Kidney (tissue), 13 donors: ENCODE measurements at regions not wholly inside any gene's neighbourhood (a gene's known extent, or its start where the extent isn't known, plus 50 kb on each side); places are given as distances from the start of the nearest gene placed in this dataset.

Experiments
- DNase-seq, 5 donors: peaks; one replicate each; pipeline ENCODE4 v3.0.0-alpha.2; 2013 to 2020
- FAIRE-seq: peaks from 2 replicates; lab custom pipeline; 2012; peaks lifted over from hg19 to GRCh38; lab: Jason Lieb, UNC
- H3K27ac ChIP-seq, 2 donors: one replicate each; pipeline ENCODE4 v1.7.0; 2013; ENCODE audit warnings: low read depth in 2 of 2, low read length in 2 of 2, inconsistent platforms in 1 of 2
- H3K27me3 ChIP-seq: one replicate; pipeline ENCODE4 v1.7.1; 2013; ENCODE audit warnings: low read length, inconsistent platforms; ENCODE audit not compliant: control insufficient read depth, insufficient read depth
- H3K36me3 ChIP-seq, 3 donors: one replicate each; pipeline versions ENCODE4 v1.7.0 to v1.7.1; 2013; ENCODE audit warnings: low read length in 3 of 3, control low read depth in 1 of 3, inconsistent platforms in 1 of 3; ENCODE audit not compliant: insufficient read depth in 3 of 3, control insufficient read depth in 2 of 3
- H3K4me1 ChIP-seq, 3 donors: one replicate each; pipeline versions ENCODE4 v1.7.0 to v1.7.1; 2013; ENCODE audit warnings: low read length in 3 of 3, inconsistent platforms in 1 of 3, low read depth in 1 of 3; ENCODE audit not compliant: control insufficient read depth in 2 of 3, insufficient read depth in 2 of 3
- H3K4me3 ChIP-seq, 3 donors: one replicate each; pipeline versions ENCODE4 v1.7.0 to v1.8.1; 2013; ENCODE audit warnings: low read length in 3 of 3, control low read depth in 1 of 3, inconsistent platforms in 1 of 3
- H3K9ac ChIP-seq, 3 donors: one replicate each; pipeline versions ENCODE4 v1.7.0 to v1.7.1; 2013; ENCODE audit warnings: low read length in 3 of 3, control low read depth in 1 of 3, inconsistent platforms in 1 of 3
- H3K9me3 ChIP-seq, 3 donors: one replicate each; pipeline versions ENCODE4 v1.7.0 to v1.7.1; 2013; ENCODE audit warnings: low read length in 3 of 3, control low read depth in 1 of 3, inconsistent platforms in 1 of 3; ENCODE audit not compliant: control insufficient read depth in 2 of 3, insufficient read depth in 1 of 3
- intact Hi-C: fragments of 100-400 bp; cut with DNase I; formaldehyde crosslinking; loops from one replicate; pipeline ENCODE4 v1.11.1; 2022
- TF ChIP-seq, protein P1 (sequence below): IDR thresholded peaks from 3 replicates; pipeline ENCODE4 v1.5.1; 2012; ENCODE audit warnings: mild to moderate bottlenecking, moderate library complexity, borderline replicate concordance; ENCODE audit not compliant: insufficient read depth; ENCODE audit errors: extremely low read depth
- donor health status: control.
- donor health status: control.
- donor health status: control.
- donor health status: control.
- donor health status: control.
- donor health status: DM: yes; HTN: yes; CAD: no.
- donor health status: Normal renal cell carcinoma (clear cell type).

DNA sequence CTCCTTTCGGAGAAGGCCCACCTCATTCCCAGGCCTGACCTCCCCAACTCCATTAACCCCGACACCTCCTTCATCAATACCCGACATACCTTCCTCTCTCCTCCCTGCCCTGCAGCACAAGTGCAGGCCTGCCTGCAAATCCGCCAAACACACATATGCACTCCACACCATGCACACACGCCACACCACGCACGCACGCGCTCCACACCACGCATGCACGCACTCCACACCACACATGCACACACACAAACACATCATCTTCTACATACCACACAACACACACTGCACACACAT, 629.6 kb downstream of the TBC1D22A start:
- no peak overlapping the region for H3K27ac ChIP-seq
- FAIRE-seq (no peak), DNase-seq (no peak)
- no peaks in the 10 kb centered on the region for H3K27me3 ChIP-seq
- no peaks in the 10 kb centered on the region for H3K9me3 ChIP-seq
- H3K9ac ChIP-seq = no peak overlapping the region
- no peaks in the 10 kb centered on the region for H3K4me1 ChIP-seq
- intact Hi-C loops = no loop called here
- H3K36me3 ChIP-seq = no peaks in the 10 kb centered on the region
- TF ChIP-seq, protein P1, sequence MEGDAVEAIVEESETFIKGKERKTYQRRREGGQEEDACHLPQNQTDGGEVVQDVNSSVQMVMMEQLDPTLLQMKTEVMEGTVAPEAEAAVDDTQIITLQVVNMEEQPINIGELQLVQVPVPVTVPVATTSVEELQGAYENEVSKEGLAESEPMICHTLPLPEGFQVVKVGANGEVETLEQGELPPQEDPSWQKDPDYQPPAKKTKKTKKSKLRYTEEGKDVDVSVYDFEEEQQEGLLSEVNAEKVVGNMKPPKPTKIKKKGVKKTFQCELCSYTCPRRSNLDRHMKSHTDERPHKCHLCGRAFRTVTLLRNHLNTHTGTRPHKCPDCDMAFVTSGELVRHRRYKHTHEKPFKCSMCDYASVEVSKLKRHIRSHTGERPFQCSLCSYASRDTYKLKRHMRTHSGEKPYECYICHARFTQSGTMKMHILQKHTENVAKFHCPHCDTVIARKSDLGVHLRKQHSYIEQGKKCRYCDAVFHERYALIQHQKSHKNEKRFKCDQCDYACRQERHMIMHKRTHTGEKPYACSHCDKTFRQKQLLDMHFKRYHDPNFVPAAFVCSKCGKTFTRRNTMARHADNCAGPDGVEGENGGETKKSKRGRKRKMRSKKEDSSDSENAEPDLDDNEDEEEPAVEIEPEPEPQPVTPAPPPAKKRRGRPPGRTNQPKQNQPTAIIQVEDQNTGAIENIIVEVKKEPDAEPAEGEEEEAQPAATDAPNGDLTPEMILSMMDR = no peak
- H3K4me3 ChIP-seq = no peak overlapping the region

DNA sequence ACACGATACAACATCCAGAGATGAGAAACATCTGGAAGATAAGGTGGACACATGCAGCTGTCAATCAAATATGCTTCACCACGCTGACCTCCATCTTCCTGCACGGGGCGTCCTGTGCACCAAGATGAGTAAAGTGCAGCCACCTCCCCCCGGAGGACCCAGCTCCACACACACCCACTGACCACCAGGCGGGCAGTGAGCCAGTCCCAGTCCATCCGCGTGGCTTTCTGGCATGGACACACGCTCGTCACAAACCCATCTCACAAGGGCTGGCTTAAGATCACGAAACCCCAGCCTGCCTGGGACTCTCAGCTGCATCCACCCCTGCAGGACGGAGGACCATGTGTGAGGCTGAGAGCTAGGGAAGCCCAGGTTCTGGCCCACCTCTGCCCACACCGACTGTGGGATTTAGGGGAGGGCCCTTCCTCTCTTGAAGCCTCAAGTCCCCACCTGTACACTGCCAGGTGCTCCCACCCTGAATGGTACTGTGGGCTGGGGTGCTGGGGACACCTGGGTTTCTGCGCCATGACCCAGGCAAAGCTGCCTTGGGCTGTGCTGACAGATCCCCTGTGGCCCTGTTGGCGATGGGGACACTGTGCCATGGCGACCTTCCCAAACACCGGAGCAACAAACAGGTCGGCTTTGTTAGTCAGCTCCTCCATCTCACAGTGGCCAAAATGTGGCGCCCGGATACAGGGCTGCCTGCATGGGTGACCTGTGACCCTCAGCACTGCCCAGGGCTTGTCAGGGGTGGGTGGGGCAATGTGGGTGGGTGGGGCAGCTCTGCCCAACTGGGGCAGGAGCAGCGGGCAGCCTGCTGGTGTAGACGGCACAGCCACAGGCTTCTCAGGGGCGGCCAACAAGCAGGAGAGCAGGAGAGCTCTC, 629.0 kb downstream of the TBC1D22A start:
- Histone ChIP-seq H3K9me3 (no peaks in the 10 kb centered on the region), H3K4me1 (no peaks in the 10 kb centered on the region), H3K27ac (no peak overlapping the region), H3K36me3 (no peaks in the 10 kb centered on the region), H3K9ac (no peak overlapping the region), H3K27me3 (no peaks in the 10 kb centered on the region), H3K4me3 (no peak overlapping the region)
- DNase-seq = peak in 1 of 5 donors; percentile 53
- TF ChIP-seq, protein P1 = no peak
- intact Hi-C loops = no loop called here
- FAIRE-seq = no peak

DNA sequence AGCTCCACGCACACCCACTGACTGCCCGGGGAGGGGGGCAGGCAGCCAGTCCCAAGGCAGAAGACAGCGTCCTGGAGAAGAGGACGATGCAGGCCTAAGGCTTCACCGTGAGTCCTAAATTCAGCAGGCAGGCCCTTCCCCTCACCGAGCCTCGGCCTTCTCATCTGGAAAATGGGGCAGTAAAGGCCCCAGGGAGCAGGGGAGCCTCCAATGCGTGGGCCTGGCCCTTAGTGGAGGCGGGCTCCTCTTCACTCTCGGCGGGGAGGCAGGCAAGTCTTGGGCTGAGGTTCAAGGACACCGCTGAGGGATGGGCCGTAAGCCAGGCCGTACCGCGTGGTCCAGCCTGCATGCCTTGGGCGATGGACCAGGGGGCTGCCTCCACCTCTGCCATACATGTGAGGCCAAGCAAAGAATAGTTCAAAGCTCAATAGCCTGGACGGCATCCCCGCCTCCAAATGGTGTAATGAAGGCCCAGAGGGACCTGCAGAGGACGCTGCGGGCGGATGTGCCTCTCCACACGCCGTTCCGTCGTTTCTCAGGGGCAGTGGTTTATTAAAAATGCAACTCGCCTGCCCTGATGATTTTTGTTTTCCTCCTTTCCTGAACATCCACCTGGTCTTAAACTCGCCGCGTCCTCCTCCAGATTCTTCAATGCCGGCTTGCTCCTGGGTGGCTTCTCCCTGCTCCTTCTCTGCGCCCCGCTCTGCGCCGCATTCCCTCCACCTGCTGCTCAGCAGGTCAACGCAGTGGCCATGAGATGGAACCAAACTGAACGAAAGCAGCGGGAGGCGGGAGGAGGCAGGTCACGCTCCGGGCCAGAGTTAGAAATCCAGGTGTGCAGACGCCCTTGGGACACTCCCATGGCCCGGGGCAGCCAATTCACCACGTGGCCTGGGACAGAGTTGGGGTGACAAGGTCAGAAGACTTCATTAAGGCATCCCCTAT, 627.8 kb downstream of the TBC1D22A start:
- no peak overlapping the region for H3K27ac ChIP-seq
- H3K9me3 ChIP-seq = no peaks in the 10 kb centered on the region
- FAIRE-seq (no peak), DNase-seq (peak in 1 of 5 donors; percentile 57)
- H3K4me3 ChIP-seq = no peak overlapping the region
- no peaks in the 10 kb centered on the region for H3K36me3 ChIP-seq
- H3K4me1 ChIP-seq = no peaks in the 10 kb centered on the region
- TF ChIP-seq, protein P1 = no peak
- H3K9ac ChIP-seq = no peak overlapping the region
- intact Hi-C loops = no loop called here
- H3K27me3 ChIP-seq = no peaks in the 10 kb centered on the region
